GM12878 (cell line): ENCODE measurements at regions not wholly inside any gene's neighbourhood (a gene's known extent, or its start where the extent isn't known, plus 50 kb on each side); places are given as distances from the start of the nearest gene placed in this dataset.

Experiments used
- CREB1 ChIP-seq: IDR thresholded peaks from 2 replicates; pipeline ENCODE4 v1.6.1; 2012; ENCODE audit warnings: low read depth, mild to moderate bottlenecking, inconsistent platforms
- EZH2 ChIP-seq: IDR thresholded peaks from 2 replicates; pipeline ENCODE4 v1.6.1; 2012; ENCODE audit warnings: low read depth, mild to moderate bottlenecking, control low read depth, inconsistent platforms, low read length, borderline replicate concordance; ENCODE audit not compliant: control insufficient read depth
- GABPA ChIP-seq: IDR thresholded peaks from 2 replicates; pipeline ENCODE4 v1.6.1; 2014; ENCODE audit warnings: antibody characterized with exemption, low read depth, mild to moderate bottlenecking, inconsistent platforms
- POLR2A ChIP-seq: IDR thresholded peaks from 2 replicates; pipeline ENCODE4 v1.6.1; 2011; ENCODE audit warnings: low read depth, mild to moderate bottlenecking, low read length
- POLR2AphosphoS2 ChIP-seq: IDR thresholded peaks from 2 replicates; pipeline ENCODE4 v1.6.1; 2011; ENCODE audit warnings: low read depth, mild to moderate bottlenecking, low read length, improper control_type of control experiment, moderate library complexity
- POLR2AphosphoS5 ChIP-seq: IDR thresholded peaks from 2 replicates; pipeline ENCODE4 v1.6.1; 2011; ENCODE audit warnings: mild to moderate bottlenecking, low read length, inconsistent platforms
- RAD21 ChIP-seq: IDR thresholded peaks from 2 replicates; pipeline ENCODE4 v1.6.1; 2011; ENCODE audit warnings: mild to moderate bottlenecking, low read depth, low read length, moderate library complexity; ENCODE audit not compliant: insufficient read depth
- SMAD5 ChIP-seq: IDR thresholded peaks from 2 replicates; pipeline ENCODE4 v1.6.1; 2016; ENCODE audit warnings: antibody characterized with exemption, low read depth
- TBL1XR1 ChIP-seq: IDR thresholded peaks from 2 replicates; pipeline ENCODE4 v1.6.1; 2012; ENCODE audit warnings: low read depth, low read length, improper control_type of control experiment
- ZNF274 ChIP-seq: IDR thresholded peaks from one replicate; pipeline ENCODE4 v1.8.0; 2011; ENCODE audit not compliant: insufficient read length, insufficient read depth
- TF ChIP-seq, protein P1 (sequence below), 3 experiments: IDR thresholded peaks in 2 of 3; conservative IDR thresholded peaks in 1 of 3; 2 replicates each; pipeline ENCODE4 v1.5.1; 2011; ENCODE audit warnings: low read depth in 3 of 3, low read length in 3 of 3, mild to moderate bottlenecking in 3 of 3, control low read depth in 2 of 3, moderate library complexity in 2 of 3, inconsistent platforms in 1 of 3, mixed read lengths in 1 of 3; ENCODE audit not compliant: control insufficient read depth in 2 of 3, insufficient read depth in 1 of 3; ENCODE audit errors: extremely low read depth in 1 of 3
- TF ChIP-seq, protein P2 (sequence below): IDR thresholded peaks from 2 replicates; pipeline ENCODE4 v1.6.1; 2012; ENCODE audit warnings: low read length, inconsistent platforms

DNA sequence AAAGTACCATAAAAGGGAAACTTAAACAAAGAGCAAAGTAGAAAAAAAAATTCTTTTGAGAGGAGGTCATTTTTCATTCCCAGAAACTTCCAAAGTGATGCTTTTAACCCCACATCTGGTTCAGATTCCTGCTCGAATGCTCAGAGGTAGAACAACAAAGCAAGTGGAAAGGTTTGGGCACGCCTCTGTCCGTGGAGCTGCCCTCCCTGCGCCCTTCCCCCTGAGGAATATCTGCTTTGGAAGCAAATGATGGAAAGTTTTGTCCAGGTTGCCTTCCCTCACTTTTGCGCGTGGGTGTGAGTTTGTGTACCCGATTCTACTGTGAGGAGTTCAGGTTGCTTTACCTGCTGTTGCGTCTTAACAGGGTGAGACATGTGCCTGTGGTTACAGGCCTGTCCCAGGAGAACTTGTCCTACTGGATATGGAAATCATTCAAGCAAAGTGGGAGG, 110.2 kb downstream of the KLF5 start:
- TF ChIP-seq, protein P1, sequence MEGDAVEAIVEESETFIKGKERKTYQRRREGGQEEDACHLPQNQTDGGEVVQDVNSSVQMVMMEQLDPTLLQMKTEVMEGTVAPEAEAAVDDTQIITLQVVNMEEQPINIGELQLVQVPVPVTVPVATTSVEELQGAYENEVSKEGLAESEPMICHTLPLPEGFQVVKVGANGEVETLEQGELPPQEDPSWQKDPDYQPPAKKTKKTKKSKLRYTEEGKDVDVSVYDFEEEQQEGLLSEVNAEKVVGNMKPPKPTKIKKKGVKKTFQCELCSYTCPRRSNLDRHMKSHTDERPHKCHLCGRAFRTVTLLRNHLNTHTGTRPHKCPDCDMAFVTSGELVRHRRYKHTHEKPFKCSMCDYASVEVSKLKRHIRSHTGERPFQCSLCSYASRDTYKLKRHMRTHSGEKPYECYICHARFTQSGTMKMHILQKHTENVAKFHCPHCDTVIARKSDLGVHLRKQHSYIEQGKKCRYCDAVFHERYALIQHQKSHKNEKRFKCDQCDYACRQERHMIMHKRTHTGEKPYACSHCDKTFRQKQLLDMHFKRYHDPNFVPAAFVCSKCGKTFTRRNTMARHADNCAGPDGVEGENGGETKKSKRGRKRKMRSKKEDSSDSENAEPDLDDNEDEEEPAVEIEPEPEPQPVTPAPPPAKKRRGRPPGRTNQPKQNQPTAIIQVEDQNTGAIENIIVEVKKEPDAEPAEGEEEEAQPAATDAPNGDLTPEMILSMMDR (IDR thresholded peaks at IDR 0.05 in 2 of 3, conservative IDR thresholded peaks at IDR 0.05 in 1 of 3; ENCODE audit: control insufficient read depth in 2 of 3, extremely low read depth in 1 of 3, insufficient read depth in 1 of 3, low read depth in 3 of 3, low read length in 3 of 3): no peak
- no peak for TF ChIP-seq RAD21
- no peak for TF ChIP-seq SMAD5
- no peak for TF ChIP-seq TBL1XR1
- TF ChIP-seq, protein P2, sequence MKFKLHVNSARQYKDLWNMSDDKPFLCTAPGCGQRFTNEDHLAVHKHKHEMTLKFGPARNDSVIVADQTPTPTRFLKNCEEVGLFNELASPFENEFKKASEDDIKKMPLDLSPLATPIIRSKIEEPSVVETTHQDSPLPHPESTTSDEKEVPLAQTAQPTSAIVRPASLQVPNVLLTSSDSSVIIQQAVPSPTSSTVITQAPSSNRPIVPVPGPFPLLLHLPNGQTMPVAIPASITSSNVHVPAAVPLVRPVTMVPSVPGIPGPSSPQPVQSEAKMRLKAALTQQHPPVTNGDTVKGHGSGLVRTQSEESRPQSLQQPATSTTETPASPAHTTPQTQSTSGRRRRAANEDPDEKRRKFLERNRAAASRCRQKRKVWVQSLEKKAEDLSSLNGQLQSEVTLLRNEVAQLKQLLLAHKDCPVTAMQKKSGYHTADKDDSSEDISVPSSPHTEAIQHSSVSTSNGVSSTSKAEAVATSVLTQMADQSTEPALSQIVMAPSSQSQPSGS: no peak
- no peak for TF ChIP-seq POLR2AphosphoS2
- TF ChIP-seq GABPA: no peak
- TF ChIP-seq ZNF274: no peak
- TF ChIP-seq POLR2A: no peak
- TF ChIP-seq CREB1: no peak
- no peak for TF ChIP-seq EZH2
- no peak for TF ChIP-seq POLR2AphosphoS5
